HEK293T (cell line): ENCODE measurements at regions not wholly inside any gene's neighbourhood (a gene's known extent, or its start where the extent isn't known, plus 50 kb on each side); places are given as distances from the start of the nearest gene placed in this dataset.

Experiments
- CTCF ChIA-PET: fragments of 350-600 bp; formaldehyde crosslinking; extraction: SDS; loops from one replicate; lab custom pipeline; 2021; ENCODE audit warnings: antibody characterized with exemption, inconsistent platforms; lab: Yijun Ruan, JAX
- POLR2A ChIA-PET: fragments of 350-600 bp; formaldehyde crosslinking; extraction: SDS; loops from one replicate; lab custom pipeline; 2020; ENCODE audit warnings: antibody characterized with exemption, inconsistent platforms; lab: Yijun Ruan, JAX
- DNase-seq: peaks from one replicate; pipeline ENCODE4 v3.0.0; 2012; ENCODE audit warnings: mixed read lengths; ENCODE audit errors: extremely low spot score
- ARNT ChIP-seq: fragments of 450-650 bp; IDR thresholded peaks from 2 replicates; pipeline ENCODE4 v1.6.1; 2017; ENCODE audit warnings: mild to moderate bottlenecking
- BHLHE40 ChIP-seq: fragments of 450-650 bp; IDR thresholded peaks from 2 replicates; pipeline ENCODE4 v1.6.1; 2016; ENCODE audit warnings: mild to moderate bottlenecking, moderate library complexity, borderline replicate concordance
- CTBP1 ChIP-seq: fragments of 450-650 bp; IDR thresholded peaks from 2 replicates; pipeline ENCODE4 v1.6.1; 2016; ENCODE audit warnings: borderline replicate concordance
- ELF4 ChIP-seq: fragments of 450-650 bp; IDR thresholded peaks from 2 replicates; pipeline ENCODE4 v1.6.1; 2017; ENCODE audit warnings: antibody characterized with exemption
- FOXA1 ChIP-seq: fragments of 450-650 bp; IDR thresholded peaks from 2 replicates; pipeline ENCODE4 v1.6.1; 2016; ENCODE audit warnings: mild to moderate bottlenecking
- FOXK2 ChIP-seq: fragments of 450-650 bp; IDR thresholded peaks from 2 replicates; pipeline ENCODE4 v1.6.1; 2016; ENCODE audit warnings: mild to moderate bottlenecking
- FOXM1 ChIP-seq: fragments of 450-650 bp; IDR thresholded peaks from 2 replicates; pipeline ENCODE4 v1.6.1; 2017; ENCODE audit warnings: mild to moderate bottlenecking, borderline replicate concordance
- HDGF ChIP-seq: fragments of 450-650 bp; IDR thresholded peaks from 2 replicates; pipeline ENCODE4 v1.6.1; 2017; ENCODE audit warnings: antibody characterized with exemption, borderline replicate concordance
- L3MBTL2 ChIP-seq: fragments of 450-650 bp; conservative IDR thresholded peaks from 2 replicates; pipeline ENCODE4 v1.6.1; 2016; ENCODE audit warnings: mild to moderate bottlenecking
- LEF1 ChIP-seq: fragments of 450-650 bp; IDR thresholded peaks from 2 replicates; pipeline ENCODE4 v1.6.1; 2017; ENCODE audit warnings: mild to moderate bottlenecking, borderline replicate concordance
- NFRKB ChIP-seq: fragments of 450-650 bp; IDR thresholded peaks from 2 replicates; pipeline ENCODE4 v1.6.1; 2016; ENCODE audit warnings: mild to moderate bottlenecking, moderate library complexity
- PKNOX1 ChIP-seq: fragments of 450-650 bp; IDR thresholded peaks from 2 replicates; pipeline ENCODE4 v1.6.1; 2016
- SP1 ChIP-seq: fragments of 450-650 bp; IDR thresholded peaks from 2 replicates; pipeline ENCODE4 v1.6.1; 2017
- SUZ12 ChIP-seq: fragments of 450-650 bp; IDR thresholded peaks from 2 replicates; pipeline ENCODE4 v1.6.1; 2016; ENCODE audit warnings: mild to moderate bottlenecking
- TARDBP ChIP-seq: fragments of 450-650 bp; IDR thresholded peaks from 2 replicates; pipeline ENCODE4 v1.6.1; 2016
- ZNF384 ChIP-seq: fragments of 450-650 bp; IDR thresholded peaks from 2 replicates; pipeline ENCODE4 v1.6.1; 2016

GRCh38 chr4:23224684-23225420 is 532.1 kb downstream of the GBA3 start:
- CTCF ChIA-PET, result no interaction called here
- no peak for TF ChIP-seq SP1
- no peak for TF ChIP-seq TARDBP
- no peak for TF ChIP-seq FOXA1
- no peak for TF ChIP-seq SUZ12
- no peak for TF ChIP-seq ARNT
- TF ChIP-seq HDGF, result no peak
- TF ChIP-seq NFRKB, result no peak
- TF ChIP-seq FOXM1, result no peak
- no peak for DNase-seq
- POLR2A ChIA-PET, result no interaction called here

- CTCF ChIA-PET, result no interaction called here
- no peak for DNase-seq
- POLR2A ChIA-PET, result no interaction called here
- TF ChIP-seq L3MBTL2 (no peak), SUZ12 (no peak), CTBP1 (no peak), SP1 (no peak), FOXK2 (no peak), ZNF384 (no peak), NFRKB (no peak), FOXM1 (no peak), ELF4 (no peak), FOXA1 (no peak), TARDBP (no peak), LEF1 (no peak), ARNT (no peak), PKNOX1 (no peak), BHLHE40 (no peak), HDGF (no peak)
Observed at GRCh38 chr4:23220911-23221310, 528.2 kb downstream of the GBA3 start.

GRCh38 chr4:23219779-23220408 is 527.2 kb downstream of the GBA3 start:
- TF ChIP-seq CTBP1 (no peak), ARNT (no peak), HDGF (no peak), TARDBP (no peak), SP1 (no peak), NFRKB (no peak), L3MBTL2 (no peak)
- POLR2A ChIA-PET, result no interaction called here
- CTCF ChIA-PET, result no interaction called here
- no peak for DNase-seq

- CTCF ChIA-PET, result no interaction called here
- POLR2A ChIA-PET, result no interaction called here
- no peak for DNase-seq
- TF ChIP-seq FOXA1 (no peak), TARDBP (no peak), NFRKB (no peak), CTBP1 (no peak), FOXK2 (no peak), PKNOX1 (no peak), BHLHE40 (no peak), ARNT (no peak), ZNF384 (no peak), FOXM1 (no peak), SP1 (no peak), SUZ12 (no peak), HDGF (no peak), LEF1 (no peak), ELF4 (no peak), L3MBTL2 (no peak)
Observed at GRCh38 chr4:23213198-23213597, 520.5 kb downstream of the GBA3 start.

- DNase-seq, result no peak
- TF ChIP-seq TARDBP (no peak), CTBP1 (no peak), SUZ12 (no peak), PKNOX1 (no peak)
- POLR2A ChIA-PET, result no interaction called here
- CTCF ChIA-PET, result interaction anchor here (0.6 kb wide), 1 partner anchor 1767 kb away, joined by 3 read pairs; no protein-coding TSS in a partner anchor
Observed at GRCh38 chr4:23212558-23212957, 519.8 kb downstream of the GBA3 start.

- CTCF ChIA-PET, result no interaction called here
- DNase-seq, result no peak
- POLR2A ChIA-PET, result no interaction called here
- TF ChIP-seq NFRKB, result no peak
- no peak for TF ChIP-seq L3MBTL2
- no peak for TF ChIP-seq SUZ12
- no peak for TF ChIP-seq BHLHE40
- no peak for TF ChIP-seq ARNT
- TF ChIP-seq PKNOX1, result no peak
- TF ChIP-seq HDGF, result no peak
- no peak for TF ChIP-seq TARDBP
- TF ChIP-seq FOXA1, result no peak
- TF ChIP-seq ELF4, result no peak
- TF ChIP-seq CTBP1, result no peak
- TF ChIP-seq ZNF384, result no peak
- TF ChIP-seq SP1, result no peak
- TF ChIP-seq LEF1, result no peak
- no peak for TF ChIP-seq FOXK2
- no peak for TF ChIP-seq FOXM1
Observed at GRCh38 chr4:23207059-23207458, 514.3 kb downstream of the GBA3 start.
